ENCODE measurements at regions not wholly inside any gene's neighbourhood (a gene's known extent, or its start where the extent isn't known, plus 50 kb on each side); places are given as distances from the start of the nearest gene placed in this dataset.

DNA sequence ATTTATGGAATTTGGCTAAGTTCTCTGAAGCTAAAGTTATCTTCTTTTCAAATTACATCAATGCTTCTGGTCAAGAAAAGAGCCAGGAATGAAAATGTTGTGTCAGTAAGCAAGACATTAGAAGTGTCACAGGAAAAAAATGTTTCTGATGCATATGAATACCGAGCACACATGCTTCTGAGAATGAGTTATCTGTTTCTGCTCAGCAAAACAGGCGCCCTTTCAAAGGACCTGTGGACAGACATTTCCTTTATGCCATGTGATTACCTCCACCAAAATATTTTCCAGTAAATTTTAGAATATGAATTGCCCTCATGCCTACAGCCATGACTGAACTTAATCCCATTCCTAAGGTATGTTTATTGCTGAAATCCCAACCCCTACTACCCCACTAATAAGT, 55.4 kb upstream of the RNF180 start:
- Mint-ChIP-seq H3K4me1 (ENCODE audit: low read depth) (no peaks in the 10 kb centered on the region), H3K36me3 (ENCODE audit: low read depth) (no peaks in the 10 kb centered on the region), H3K4me3 (ENCODE audit: unreplicated experiment) (no peak overlapping the region), H3K27me3 (ENCODE audit: low read depth) (no peaks in the 10 kb centered on the region), H3K27ac (ENCODE audit: unreplicated experiment) (no peak overlapping the region), H3K9me3 (ENCODE audit: low read depth) (peaks cover 27% of the 10 kb centered on the region)
- TF ChIP-seq, protein P1, sequence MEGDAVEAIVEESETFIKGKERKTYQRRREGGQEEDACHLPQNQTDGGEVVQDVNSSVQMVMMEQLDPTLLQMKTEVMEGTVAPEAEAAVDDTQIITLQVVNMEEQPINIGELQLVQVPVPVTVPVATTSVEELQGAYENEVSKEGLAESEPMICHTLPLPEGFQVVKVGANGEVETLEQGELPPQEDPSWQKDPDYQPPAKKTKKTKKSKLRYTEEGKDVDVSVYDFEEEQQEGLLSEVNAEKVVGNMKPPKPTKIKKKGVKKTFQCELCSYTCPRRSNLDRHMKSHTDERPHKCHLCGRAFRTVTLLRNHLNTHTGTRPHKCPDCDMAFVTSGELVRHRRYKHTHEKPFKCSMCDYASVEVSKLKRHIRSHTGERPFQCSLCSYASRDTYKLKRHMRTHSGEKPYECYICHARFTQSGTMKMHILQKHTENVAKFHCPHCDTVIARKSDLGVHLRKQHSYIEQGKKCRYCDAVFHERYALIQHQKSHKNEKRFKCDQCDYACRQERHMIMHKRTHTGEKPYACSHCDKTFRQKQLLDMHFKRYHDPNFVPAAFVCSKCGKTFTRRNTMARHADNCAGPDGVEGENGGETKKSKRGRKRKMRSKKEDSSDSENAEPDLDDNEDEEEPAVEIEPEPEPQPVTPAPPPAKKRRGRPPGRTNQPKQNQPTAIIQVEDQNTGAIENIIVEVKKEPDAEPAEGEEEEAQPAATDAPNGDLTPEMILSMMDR (IDR thresholded peaks at IDR 0.05): no peak
- DNase-seq (ENCODE audit: low spot score): no peak

DNA sequence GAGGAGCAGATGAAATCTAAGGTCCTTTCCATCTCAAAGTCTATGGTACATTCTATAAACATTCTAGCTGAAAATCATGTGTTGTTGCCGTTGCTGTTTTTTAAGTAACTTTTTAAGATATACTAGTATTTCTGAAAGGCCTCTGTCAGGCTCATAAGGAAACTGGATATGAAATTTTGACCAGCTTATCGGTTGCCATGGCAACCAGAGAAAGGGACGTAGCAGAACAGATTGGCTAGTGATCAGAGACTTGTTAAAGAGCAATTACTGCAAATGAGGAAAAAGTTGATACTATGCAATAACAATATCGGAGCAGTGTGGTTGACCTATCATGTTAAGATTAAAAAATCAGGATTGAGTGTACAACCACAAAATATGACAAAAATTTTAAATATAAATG, 57.0 kb upstream of the RNF180 start:
- Mint-ChIP-seq H3K27ac (ENCODE audit: unreplicated experiment) (no peak overlapping the region), H3K4me3 (ENCODE audit: unreplicated experiment) (no peak overlapping the region), H3K27me3 (ENCODE audit: low read depth) (no peaks in the 10 kb centered on the region), H3K4me1 (ENCODE audit: low read depth) (no peaks in the 10 kb centered on the region), H3K9me3 (ENCODE audit: low read depth) (peaks cover 29% of the 10 kb centered on the region), H3K36me3 (ENCODE audit: low read depth) (no peaks in the 10 kb centered on the region)
- TF ChIP-seq, protein P1 (IDR thresholded peaks at IDR 0.05): no peak
- no peak for DNase-seq (ENCODE audit: low spot score)

DNA sequence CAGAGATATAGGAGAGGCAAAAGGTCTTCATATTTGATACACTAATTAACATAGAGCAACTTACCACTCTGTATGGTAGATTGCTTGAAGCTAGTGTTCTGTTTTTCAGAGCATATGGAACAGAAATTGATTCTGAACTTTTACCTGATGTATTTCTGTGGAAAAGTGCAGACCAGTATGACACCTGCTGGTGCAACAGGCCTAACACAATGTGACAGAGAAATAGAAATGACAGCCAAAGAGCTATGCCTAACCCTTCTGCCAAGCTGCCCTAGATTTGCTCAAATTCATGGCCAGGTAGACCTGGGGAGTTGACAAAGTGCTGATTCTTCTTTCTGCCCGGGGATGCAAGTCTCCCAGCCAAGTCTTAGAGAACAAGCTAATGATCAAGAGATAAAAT, 65.4 kb upstream of the RNF180 start:
- H3K27ac Mint-ChIP-seq (ENCODE audit: unreplicated experiment): no peak overlapping the region
- TF ChIP-seq, protein P1 (IDR thresholded peaks at IDR 0.05): no peak

DNA sequence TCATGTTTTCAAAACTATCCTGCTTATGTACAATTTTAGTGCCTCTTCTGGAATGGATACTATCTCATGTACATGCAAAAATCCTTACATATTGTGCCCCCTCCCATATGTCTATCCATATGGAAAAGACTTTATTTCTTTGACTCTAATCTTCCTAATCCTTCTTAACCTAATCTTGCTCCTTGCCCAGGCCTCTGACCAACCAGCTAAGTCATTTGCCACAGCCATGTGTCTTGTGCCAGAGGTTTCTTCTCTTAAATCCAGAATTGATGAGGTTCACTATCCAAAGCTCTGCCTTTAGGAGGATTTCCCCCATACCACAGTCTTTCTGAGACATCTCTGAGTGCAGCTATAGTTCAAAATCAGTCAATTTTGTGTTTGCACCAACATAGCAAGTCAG, 68.9 kb upstream of the RNF180 start:
- no peaks in the 10 kb centered on the region for H3K4me1 Mint-ChIP-seq (ENCODE audit: low read depth)
- no peaks in the 10 kb centered on the region for H3K36me3 Mint-ChIP-seq (ENCODE audit: low read depth)
- H3K9me3 Mint-ChIP-seq (ENCODE audit: low read depth): peaks cover 8% of the 10 kb centered on the region
- no peak overlapping the region for H3K4me3 Mint-ChIP-seq (ENCODE audit: unreplicated experiment)
- no peaks in the 10 kb centered on the region for H3K27me3 Mint-ChIP-seq (ENCODE audit: low read depth)
- TF ChIP-seq, protein P1 (IDR thresholded peaks at IDR 0.05): no peak
- H3K27ac Mint-ChIP-seq (ENCODE audit: unreplicated experiment): no peak overlapping the region
- no peak for DNase-seq (ENCODE audit: low spot score)

More for the DNA sequence above, 65.4 kb upstream of the RNF180 start:
- Mint-ChIP-seq H3K4me1 (ENCODE audit: low read depth) (no peaks in the 10 kb centered on the region), H3K36me3 (ENCODE audit: low read depth) (no peaks in the 10 kb centered on the region), H3K27me3 (ENCODE audit: low read depth) (no peaks in the 10 kb centered on the region), H3K4me3 (ENCODE audit: unreplicated experiment) (no peak overlapping the region), H3K9me3 (ENCODE audit: low read depth) (peaks cover 12% of the 10 kb centered on the region)
- no peak for DNase-seq (ENCODE audit: low spot score)

DNA sequence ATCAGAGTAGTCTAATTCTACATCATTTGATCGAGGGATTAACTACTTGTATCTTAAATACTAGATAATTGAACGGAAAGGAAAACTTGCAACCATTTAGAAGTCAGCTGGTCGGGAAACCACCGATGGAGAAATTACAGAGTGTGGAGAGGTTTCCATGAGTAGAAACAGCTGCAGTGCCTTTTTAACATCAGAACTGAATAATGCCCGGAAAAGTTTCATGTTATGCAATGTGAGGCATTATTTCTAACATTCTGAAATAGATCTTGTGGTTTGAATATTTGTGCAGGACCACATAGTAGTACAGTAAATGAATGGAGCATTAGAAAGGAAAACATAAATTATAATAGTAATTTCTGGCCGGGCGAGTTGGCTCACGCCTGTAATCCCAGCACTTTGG, 88.1 kb upstream of the RNF180 start:
- no peaks in the 10 kb centered on the region for H3K4me1 Mint-ChIP-seq (ENCODE audit: low read depth)
- no peak overlapping the region for H3K4me3 Mint-ChIP-seq (ENCODE audit: unreplicated experiment)
- no peak for DNase-seq (ENCODE audit: low spot score)
- peaks cover 6% of the 10 kb centered on the region for H3K27me3 Mint-ChIP-seq (ENCODE audit: low read depth)
- no peaks in the 10 kb centered on the region for H3K36me3 Mint-ChIP-seq (ENCODE audit: low read depth)
- TF ChIP-seq, protein P1 (IDR thresholded peaks at IDR 0.05): no peak
- H3K9me3 Mint-ChIP-seq (ENCODE audit: low read depth): peaks cover 3% of the 10 kb centered on the region
- H3K27ac Mint-ChIP-seq (ENCODE audit: unreplicated experiment): no peak overlapping the region
